GM21381 (cell line): ENCODE measurements at regions not wholly inside any gene's neighbourhood (a gene's known extent, or its start where the extent isn't known, plus 50 kb on each side); places are given as distances from the start of the nearest gene placed in this dataset.

ENCODE experiments used
- ATAC-seq: cut with Tn5 transposase; IDR thresholded peaks from one replicate; pipeline ENCODE4 v1.9.1; 2021; ENCODE audit warnings: mild to moderate bottlenecking, moderate library complexity; ENCODE audit not compliant: unreplicated experiment

DNA sequence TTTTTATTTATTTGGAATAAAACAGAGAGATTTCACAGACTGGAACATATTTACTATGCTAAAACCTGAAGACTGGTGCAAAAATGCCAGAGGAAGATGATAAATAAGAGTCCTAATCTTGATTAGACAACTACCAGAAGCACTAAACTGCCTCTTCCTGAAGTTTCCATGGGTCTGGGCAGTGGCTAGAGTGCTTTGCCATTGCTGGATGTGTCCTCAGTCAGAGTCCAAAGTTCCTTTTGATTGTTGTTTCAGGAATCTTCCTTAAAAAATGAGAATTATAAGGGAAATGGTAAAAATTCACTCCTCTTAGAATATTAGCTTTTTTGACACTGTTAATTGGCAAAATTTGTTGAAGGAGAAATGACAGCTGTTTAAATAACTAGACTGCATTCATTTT is 86.3 kb upstream of the AHR start:
- ATAC-seq, result no peak

- no peak for ATAC-seq
Observed at GRCh38 chr7:17227766-17228490, 70.5 kb upstream of the AHR start.

DNA sequence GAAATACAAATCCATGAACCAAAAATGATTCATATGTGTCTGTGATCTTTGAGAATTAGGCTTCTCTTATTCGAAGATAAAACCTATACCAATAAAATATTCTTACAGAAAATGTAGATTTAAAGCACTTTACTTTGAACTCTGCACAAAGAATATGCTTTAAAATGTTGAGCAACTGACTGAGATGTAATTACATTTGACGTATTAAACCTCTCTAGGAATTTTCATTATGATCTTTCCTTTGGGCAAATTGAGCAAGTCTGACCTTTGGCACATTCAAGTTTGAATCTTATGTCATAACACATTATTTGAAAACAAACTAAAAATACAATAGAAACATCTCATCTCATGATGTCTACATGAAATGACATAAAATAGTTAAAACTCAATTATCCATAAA is 69.2 kb upstream of the AHR start:
- ATAC-seq, result no peak

- ATAC-seq, result no peak
Observed at GRCh38 chr7:17230099-17230807, 68.2 kb upstream of the AHR start.

- ATAC-seq, result no peak
Observed at GRCh38 chr7:17233603-17234002, 64.8 kb upstream of the AHR start.

- peak; percentile 44 for ATAC-seq
Observed at GRCh38 chr7:17234030-17234397, 64.4 kb upstream of the AHR start.

- ATAC-seq, result peak; percentile 99
Observed at GRCh38 chr7:17234398-17235031, 63.9 kb upstream of the AHR start.

DNA sequence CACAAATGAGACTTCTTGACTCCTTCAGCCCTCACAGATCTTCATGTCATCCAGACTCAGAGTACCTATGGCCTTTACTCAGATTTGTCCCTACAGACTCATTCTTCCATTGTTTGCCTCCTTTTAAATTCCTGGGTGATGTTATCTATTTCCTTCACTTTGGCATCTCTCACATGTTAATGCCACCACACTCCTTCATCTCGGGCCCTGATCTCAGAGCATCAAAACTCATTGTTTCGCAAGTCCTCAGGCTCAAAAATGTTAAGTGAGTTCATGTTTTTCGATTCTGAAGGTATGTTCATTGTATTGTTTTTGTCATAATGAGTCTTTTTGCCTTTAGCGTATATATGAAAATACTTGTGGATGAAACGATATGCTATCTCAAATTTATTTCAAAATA is 62.3 kb upstream of the AHR start:
- no peak for ATAC-seq

GRCh38 chr7:17236603-17237002 is 61.8 kb upstream of the AHR start:
- no peak for ATAC-seq

- ATAC-seq, result no peak
Observed at GRCh38 chr7:17239046-17239445, 59.4 kb upstream of the AHR start.

- ATAC-seq, result no peak
Observed at GRCh38 chr7:17239683-17240521, 58.5 kb upstream of the AHR start.

GRCh38 chr7:17242504-17242903 is 55.9 kb upstream of the AHR start:
- no peak for ATAC-seq

DNA sequence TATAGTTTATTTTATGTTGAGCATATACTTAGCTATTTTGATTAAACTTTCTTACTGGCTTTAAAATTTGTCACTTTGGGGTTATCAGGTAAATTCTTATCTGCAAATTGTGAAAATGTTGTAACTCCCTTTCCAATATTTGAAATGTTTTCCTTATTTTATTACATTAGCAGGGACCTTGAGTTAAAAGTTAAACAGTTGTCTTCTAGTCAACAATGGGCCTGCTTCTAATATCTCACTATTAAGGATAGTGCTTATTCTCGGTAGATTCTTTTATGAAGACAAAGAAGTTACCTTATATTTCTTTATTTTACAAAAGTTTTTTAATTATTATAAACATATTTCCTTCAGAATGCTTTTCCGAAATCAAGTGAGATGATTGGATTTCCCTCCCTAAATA is 53.7 kb upstream of the AHR start:
- no peak for ATAC-seq

GRCh38 chr7:17247357-17247756 is 51.1 kb upstream of the AHR start:
- no peak for ATAC-seq

- no peak for ATAC-seq
Observed at GRCh38 chr7:17248527-17248926, 49.9 kb upstream of the AHR start.
